Choroid plexus epithelial cell (primary cell): ENCODE measurements at regions not wholly inside any gene's neighbourhood (a gene's known extent, or its start where the extent isn't known, plus 50 kb on each side); places are given as distances from the start of the nearest gene placed in this dataset.

Source experiments
- DNase-seq: peaks from one replicate; pipeline ENCODE4 v3.0.0-alpha.2; 2010; ENCODE audit warnings: low read depth
- H3K4me3 ChIP-seq: 2 replicates; pipeline ENCODE4 v1.5.1; 2011; ENCODE audit warnings: low read depth, mild to moderate bottlenecking, control low read depth, low read length, moderate library complexity
- CTCF ChIP-seq: conservative IDR thresholded peaks from 2 replicates; pipeline ENCODE4 v1.5.1; 2011; ENCODE audit warnings: low read depth, mild to moderate bottlenecking, control low read depth, inconsistent platforms, low read length, moderate library complexity

- no peak for DNase-seq
- H3K4me3 ChIP-seq: no peak overlapping the region
- TF ChIP-seq CTCF: no peak
These were observed 182.2 kb downstream of the IGLL1 start for GRCh38 chr22:23397613-23398567.

- H3K4me3 ChIP-seq: no peak overlapping the region
- no peak for DNase-seq
- no peak for TF ChIP-seq CTCF
These were observed 183.0 kb downstream of the IGLL1 start for GRCh38 chr22:23397008-23397612.

GRCh38 chr22:23396362-23397007 is 183.6 kb downstream of the IGLL1 start:
- H3K4me3 ChIP-seq: no peak overlapping the region
- no peak for DNase-seq
- no peak for TF ChIP-seq CTCF

GRCh38 chr22:23395530-23396361 is 184.3 kb downstream of the IGLL1 start:
- no peak for DNase-seq
- H3K4me3 ChIP-seq: no peak overlapping the region
- TF ChIP-seq CTCF: no peak

DNA sequence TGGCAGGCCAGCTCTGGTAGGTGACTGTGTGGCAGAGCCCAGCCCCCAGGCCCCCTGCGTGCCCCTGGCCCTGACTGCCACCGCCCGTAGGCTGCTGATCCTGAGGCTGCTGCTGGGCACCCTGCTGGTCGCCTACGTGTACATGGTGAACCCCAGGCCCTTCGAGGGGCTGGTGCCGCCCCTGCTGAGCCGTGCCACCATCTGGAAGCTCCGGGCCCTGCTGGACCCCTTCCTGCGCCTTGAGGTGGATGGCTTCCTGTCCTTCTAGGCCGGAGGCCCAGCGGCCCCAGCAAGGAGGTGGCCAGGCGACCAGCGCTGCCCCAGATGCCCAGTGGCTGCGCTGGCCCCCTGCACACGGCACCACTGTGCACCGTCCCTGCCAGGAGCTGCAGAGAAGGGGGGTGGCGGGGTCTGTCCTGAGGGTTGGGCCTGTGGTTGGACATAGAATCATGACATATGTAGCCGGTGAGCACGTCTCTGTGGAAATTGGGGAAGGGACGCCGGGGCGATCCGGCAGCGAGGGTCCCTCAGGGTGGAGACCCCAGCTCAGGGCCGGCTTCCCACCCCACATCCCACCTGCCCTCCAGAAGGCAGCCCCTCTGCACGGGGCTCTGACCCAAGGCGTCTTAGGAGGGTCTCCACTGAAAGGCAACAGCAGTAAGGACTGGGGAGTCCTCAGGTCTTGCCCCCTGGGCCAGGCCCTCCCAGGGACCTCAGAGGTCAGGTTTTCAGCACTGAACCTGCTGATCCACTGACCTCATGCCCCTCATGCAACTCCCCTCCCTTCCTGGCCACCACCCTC is 185.4 kb downstream of the IGLL1 start:
- no peak for DNase-seq
- TF ChIP-seq CTCF: no peak
- H3K4me3 ChIP-seq: no peak overlapping the region
